Caki2 (cell line): ENCODE measurements at regions not wholly inside any gene's neighbourhood (a gene's known extent, or its start where the extent isn't known, plus 50 kb on each side); places are given as distances from the start of the nearest gene placed in this dataset.
"Not testable (repeated sequence)": the region's sequence is repeated elsewhere in the genome, so short reads cannot be mapped to it uniquely, and the experiment has no call there.

ENCODE experiments used
- DNase-seq: peaks from one replicate; pipeline ENCODE4 v3.0.0-alpha.2; 2015; ENCODE audit warnings: low read depth
- in situ Hi-C: cut with HindIII; loops from 2 replicates; pipeline ENCODE4 v1.10.0; 2016; ENCODE audit warnings: low sequenced_read_pairs, low pct_unique_long_range_greater_than_20kb, mixed read lengths

GRCh38 chr5:36416605-36417004, 114.9 kb upstream of the RANBP3L start:
- no peak for DNase-seq
- in situ Hi-C loops, result no loop called here

GRCh38 chr5:36417221-36417620, 115.5 kb upstream of the RANBP3L start:
- DNase-seq, result no peak
- in situ Hi-C loops, result no loop called here

GRCh38 chr5:36417668-36418067, 116.0 kb upstream of the RANBP3L start:
- in situ Hi-C loops, result no loop called here
- no peak for DNase-seq

DNA sequence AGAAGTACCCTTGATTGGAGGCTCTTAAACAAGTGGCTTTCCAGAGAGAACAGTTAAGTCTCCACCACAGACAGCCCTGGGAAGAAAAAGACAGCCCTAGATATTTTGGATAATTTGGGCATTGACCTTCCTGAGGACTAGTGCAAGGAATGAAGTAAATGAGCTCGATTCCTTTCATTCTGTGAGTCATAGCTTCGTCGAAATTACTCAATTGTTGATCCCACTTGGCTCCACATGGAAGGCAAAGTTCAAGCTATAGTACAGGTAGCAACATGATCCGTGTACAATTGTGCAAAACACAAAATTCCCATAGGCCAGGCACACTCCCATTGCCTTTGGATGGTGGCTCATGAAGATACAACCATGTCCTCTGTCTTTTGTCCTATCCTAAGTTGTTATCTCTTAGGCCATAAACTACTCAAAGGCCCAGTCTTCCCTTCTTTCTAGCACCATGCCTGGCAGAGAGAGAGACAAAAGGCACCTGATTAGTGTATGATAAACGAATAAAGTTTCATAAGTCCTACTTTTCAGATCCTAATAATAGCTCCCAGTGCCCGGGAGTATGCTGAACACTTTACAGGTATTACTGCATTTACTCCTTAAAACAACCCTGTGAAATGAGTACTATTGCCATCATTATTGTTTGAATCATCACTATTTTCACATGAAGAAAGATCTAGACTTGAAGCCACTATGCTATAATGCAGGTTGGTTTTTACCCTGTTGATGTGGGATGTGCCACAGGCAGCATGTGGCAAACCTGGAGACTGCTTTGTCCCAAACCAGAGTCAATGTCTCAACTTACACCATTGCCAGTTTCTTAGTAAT, 116.7 kb upstream of the RANBP3L start:
- in situ Hi-C loops, result no loop called here
- no peak for DNase-seq

- in situ Hi-C loops, result no loop called here
- DNase-seq, result no peak
Measured at GRCh38 chr5:36421256-36421655, 119.6 kb upstream of the RANBP3L start.

GRCh38 chr5:36422952-36423351, 121.2 kb upstream of the RANBP3L start:
- in situ Hi-C loops, result no loop called here
- peak; percentile 83 for DNase-seq

- no peak for DNase-seq
- in situ Hi-C loops, result no loop called here
Measured at GRCh38 chr5:36423578-36424307, 122.0 kb upstream of the RANBP3L start.

GRCh38 chr5:36426070-36426469, 124.4 kb upstream of the RANBP3L start:
- in situ Hi-C loops, DNase-seq: not testable (repeated sequence)

DNA sequence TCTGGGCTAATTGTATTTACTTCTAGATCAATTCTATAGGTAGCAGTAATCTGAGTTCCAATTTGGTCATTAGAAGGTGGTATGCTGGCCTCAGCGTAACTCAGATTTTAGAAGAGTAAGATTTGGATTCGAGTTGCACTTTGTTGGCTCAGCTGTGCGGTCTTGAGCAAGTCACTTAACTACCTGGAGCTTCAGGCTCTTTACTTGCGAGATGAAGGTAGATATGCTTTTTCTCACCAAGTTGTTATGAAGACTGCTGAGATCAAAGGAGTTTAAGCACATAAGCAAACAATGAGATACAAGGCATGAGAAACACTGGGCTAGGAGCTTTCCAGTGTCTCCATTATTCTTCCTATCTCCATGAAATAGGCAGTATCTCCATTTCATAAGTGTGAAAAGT, 133.8 kb upstream of the RANBP3L start:
- no peak for DNase-seq
- in situ Hi-C loops, result no loop called here

DNA sequence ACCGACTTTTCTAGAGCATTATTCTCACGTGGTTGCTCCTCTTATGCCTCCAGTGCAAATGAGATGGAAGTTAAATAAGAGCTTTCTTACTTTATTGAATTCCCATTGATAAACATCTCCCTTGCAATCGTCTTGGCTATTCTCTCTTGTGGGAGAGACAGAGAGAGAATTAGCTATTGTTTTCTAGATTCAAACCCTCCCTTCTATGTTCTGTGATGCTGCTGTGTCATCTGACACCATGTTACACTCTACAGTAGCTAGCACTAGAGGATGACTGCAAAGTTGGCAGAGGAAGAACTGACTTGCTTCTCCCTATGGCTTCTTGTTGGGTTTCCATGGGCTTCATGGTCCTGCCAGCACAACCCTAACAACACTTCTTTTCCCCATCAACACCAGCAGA, 134.6 kb upstream of the RANBP3L start:
- no peak for DNase-seq
- in situ Hi-C loops, result no loop called here

DNA sequence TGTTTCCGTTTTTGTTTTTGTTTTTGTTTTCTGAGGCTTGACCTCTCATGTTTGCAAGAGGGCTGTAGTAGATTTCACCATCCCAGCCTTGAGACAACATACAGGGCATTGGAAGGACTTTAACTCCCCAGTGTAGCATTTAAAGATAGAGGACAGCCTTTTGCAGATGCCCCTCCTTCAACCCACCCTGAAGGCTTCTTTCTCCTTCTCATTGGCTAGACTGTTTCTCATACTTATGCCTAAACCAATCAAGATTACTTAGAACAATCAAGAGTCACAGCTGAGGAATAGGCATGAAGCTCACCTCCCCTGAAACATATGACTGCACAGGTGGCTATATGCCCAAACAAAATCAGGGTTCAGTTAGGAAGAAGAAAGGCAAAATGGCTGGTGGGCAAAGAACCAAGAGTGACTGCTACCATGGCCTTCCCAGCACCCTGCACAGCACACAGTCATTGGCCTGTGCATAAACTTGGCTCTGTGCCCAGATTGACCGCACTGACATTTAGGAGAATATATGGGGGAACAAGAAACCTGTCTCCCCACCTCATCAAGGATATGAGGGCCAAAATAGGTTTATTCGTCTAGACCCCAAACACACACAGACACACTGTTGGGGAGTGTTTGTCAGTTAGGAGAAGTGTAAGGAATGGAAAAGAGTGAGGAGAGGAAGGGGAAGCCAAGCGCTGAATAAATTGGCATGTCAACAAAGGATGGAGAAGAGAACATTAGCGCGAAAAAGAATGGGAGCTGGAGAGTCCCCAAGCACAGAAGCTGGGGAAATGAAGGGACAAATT, 137.3 kb upstream of the RANBP3L start:
- no peak for DNase-seq
- in situ Hi-C loops, result no loop called here

- DNase-seq, result no peak
- in situ Hi-C loops, result no loop called here
Measured at GRCh38 chr5:36440300-36440699, 138.6 kb upstream of the RANBP3L start.

DNA sequence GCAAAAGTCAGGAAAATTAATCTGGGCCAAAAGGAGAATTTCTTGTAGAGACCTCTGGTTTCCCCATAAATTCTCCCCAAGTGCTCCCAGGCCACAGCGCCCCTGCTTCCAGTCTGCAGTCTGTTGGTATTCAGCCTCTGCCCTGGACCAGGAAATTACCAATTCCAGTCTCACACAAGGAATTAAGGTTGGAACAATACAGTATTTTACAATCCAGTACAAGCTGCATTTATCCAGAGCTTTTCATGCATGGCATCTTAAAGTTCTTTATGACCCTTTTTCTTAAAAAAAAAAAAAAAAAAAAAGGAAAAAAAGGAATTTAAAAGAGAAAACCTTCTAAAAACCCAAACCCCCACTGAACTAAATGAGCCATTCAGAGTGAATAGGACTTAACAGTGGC, 139.6 kb upstream of the RANBP3L start:
- in situ Hi-C loops, result no loop called here
- DNase-seq, result no peak

DNA sequence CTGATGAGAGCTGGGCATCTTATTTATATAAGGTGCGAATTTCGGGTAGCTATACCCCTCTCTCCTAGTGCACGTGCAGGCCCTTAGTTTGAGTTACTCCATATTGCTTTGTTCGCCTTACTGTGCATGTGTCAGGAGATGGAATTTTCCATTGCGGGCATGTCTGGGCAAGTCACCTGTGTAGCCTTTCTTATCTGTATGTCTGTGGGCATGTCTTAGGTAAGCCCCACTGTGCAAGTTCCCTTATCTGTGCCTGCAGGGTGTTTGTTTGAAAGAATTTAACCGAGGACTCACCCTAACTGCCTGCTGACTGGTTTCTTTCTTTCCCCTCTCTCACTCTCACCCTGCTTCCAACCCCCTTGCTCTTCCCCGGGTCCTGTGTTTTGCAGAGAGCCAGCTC, 140.7 kb upstream of the RANBP3L start:
- DNase-seq, result no peak

GRCh38 chr5:36442796-36443195, 141.1 kb upstream of the RANBP3L start:
- in situ Hi-C loops, result no loop called here
- peak; percentile 21 for DNase-seq

More for the DNA sequence above, 140.7 kb upstream of the RANBP3L start:
- in situ Hi-C loops, result no loop called here

DNA sequence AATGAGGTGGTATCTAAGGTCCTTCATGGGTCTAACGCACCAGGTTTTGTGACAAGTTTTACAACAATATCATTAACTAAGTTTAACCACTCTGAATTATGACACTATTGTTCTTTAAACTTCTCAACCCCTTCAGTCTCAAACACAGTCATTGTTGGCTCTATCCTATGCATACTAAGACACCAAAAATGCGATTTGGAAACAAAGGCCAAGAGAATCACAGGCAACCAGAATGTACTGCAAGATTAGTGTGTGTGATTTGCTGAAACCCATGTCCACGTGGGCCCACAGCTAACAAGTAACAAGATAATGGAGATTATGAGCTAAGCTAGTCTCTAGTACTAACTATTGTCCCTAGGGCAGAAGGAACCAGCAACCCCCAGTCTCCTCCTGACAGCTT, 142.2 kb upstream of the RANBP3L start:
- DNase-seq, result no peak
- in situ Hi-C loops, result no loop called here

DNA sequence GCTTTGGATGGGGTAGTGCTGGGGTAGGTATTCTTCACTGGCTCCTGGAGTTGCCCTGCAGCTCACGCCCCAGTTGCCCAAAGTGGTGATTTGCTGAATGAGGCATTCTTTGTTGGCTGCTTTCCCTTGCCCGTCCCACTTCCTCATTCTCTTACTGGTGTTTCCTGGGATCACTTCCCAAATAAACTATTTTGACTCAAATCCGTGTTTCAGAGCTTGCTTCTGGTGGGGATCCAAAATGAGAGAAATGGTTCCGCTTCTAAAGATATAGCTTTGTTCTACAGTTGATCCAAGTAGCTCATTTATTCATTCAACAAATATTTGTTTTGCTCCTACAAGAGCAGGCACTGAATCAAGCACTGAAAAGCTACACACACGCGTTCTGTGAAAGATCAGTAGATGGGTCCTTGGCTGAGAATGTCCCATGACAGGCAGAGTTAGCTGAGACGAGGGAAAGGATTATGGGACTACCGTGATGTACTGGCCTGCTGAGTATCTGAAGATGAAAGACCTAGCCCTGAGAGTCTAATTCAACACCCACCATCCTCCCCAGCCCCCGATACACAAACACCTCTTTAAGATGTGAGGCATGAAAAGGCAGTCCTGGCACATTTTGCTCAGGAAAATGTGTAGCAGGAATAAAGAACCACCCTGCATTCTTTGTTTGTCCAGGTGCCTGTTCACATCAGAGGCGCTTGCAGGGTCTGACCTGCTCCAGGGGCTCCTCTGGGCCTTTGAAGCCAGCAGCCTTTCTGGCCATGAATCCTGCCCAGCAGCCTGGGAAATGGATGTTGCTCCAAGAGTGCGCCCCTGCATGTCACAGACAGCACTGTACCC, 143.1 kb upstream of the RANBP3L start:
- in situ Hi-C loops, result no loop called here
- DNase-seq, result no peak

- no peak for DNase-seq
- in situ Hi-C loops, result no loop called here
Measured at GRCh38 chr5:36447776-36448175, 146.1 kb upstream of the RANBP3L start.
